HL-60 (cell line): ENCODE measurements at regions not wholly inside any gene's neighbourhood (a gene's known extent, or its start where the extent isn't known, plus 50 kb on each side); places are given as distances from the start of the nearest gene placed in this dataset.

Experiments used
- CTCF ChIP-seq: IDR thresholded peaks from one replicate; pipeline ENCODE4 v1.5.1; 2011; ENCODE audit warnings: low read length, control low read depth, inconsistent platforms; ENCODE audit not compliant: insufficient read depth
- GABPA ChIP-seq: IDR thresholded peaks from 2 replicates; pipeline ENCODE4 v1.6.1; 2012; ENCODE audit warnings: low read depth
- POLR2AphosphoS5 ChIP-seq: IDR thresholded peaks from 2 replicates; pipeline ENCODE4 v1.6.1; 2012; ENCODE audit warnings: low read depth
- SPI1 ChIP-seq: IDR thresholded peaks from 2 replicates; pipeline ENCODE4 v1.6.1; 2012; ENCODE audit warnings: low read depth, mild to moderate bottlenecking, borderline replicate concordance
- TF ChIP-seq, protein P1 (sequence below): IDR thresholded peaks from 2 replicates; pipeline ENCODE4 v1.6.1; 2012; ENCODE audit warnings: low read depth; ENCODE audit not compliant: insufficient replicate concordance

GRCh38 chr4:101678180-101678579, 112.3 kb upstream of the BANK1 start:
- TF ChIP-seq CTCF: no peak
- no peak for TF ChIP-seq SPI1
- TF ChIP-seq POLR2AphosphoS5: no peak
- no peak for TF ChIP-seq GABPA
- TF ChIP-seq, protein P1, sequence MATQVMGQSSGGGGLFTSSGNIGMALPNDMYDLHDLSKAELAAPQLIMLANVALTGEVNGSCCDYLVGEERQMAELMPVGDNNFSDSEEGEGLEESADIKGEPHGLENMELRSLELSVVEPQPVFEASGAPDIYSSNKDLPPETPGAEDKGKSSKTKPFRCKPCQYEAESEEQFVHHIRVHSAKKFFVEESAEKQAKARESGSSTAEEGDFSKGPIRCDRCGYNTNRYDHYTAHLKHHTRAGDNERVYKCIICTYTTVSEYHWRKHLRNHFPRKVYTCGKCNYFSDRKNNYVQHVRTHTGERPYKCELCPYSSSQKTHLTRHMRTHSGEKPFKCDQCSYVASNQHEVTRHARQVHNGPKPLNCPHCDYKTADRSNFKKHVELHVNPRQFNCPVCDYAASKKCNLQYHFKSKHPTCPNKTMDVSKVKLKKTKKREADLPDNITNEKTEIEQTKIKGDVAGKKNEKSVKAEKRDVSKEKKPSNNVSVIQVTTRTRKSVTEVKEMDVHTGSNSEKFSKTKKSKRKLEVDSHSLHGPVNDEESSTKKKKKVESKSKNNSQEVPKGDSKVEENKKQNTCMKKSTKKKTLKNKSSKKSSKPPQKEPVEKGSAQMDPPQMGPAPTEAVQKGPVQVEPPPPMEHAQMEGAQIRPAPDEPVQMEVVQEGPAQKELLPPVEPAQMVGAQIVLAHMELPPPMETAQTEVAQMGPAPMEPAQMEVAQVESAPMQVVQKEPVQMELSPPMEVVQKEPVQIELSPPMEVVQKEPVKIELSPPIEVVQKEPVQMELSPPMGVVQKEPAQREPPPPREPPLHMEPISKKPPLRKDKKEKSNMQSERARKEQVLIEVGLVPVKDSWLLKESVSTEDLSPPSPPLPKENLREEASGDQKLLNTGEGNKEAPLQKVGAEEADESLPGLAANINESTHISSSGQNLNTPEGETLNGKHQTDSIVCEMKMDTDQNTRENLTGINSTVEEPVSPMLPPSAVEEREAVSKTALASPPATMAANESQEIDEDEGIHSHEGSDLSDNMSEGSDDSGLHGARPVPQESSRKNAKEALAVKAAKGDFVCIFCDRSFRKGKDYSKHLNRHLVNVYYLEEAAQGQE: no peak
